BLaER1 treated with 17β-estradiol and CSF1 and Interleukin-3, amounts not matched to agents 10 nM and 100 nM (cell line): ENCODE measurements at regions not wholly inside any gene's neighbourhood (a gene's known extent, or its start where the extent isn't known, plus 50 kb on each side); places are given as distances from the start of the nearest gene placed in this dataset.

Experiments used
- H3K27ac ChIP-seq, 11 experiments: shearing (Covaris generic); formaldehyde crosslinking; 2 replicates each; pipeline ENCODE4 v1.8.1; 2022
- H3K27me3 ChIP-seq, 11 experiments: shearing (Covaris generic); formaldehyde crosslinking; 2 replicates each; pipeline ENCODE4 v1.8.1; 2022
- H3K36me3 ChIP-seq, 11 experiments: shearing (Covaris generic); formaldehyde crosslinking; 2 replicates each; pipeline ENCODE4 v1.8.1; 2022
- H3K4me1 ChIP-seq, 10 experiments: shearing (Covaris generic); formaldehyde crosslinking; 2 replicates each; pipeline ENCODE4 v1.8.1; 2022
- H3K4me2 ChIP-seq, 11 experiments: shearing (Covaris generic); formaldehyde crosslinking; 2 replicates each; pipeline ENCODE4 v1.8.1; 2022
- H3K4me3 ChIP-seq, 10 experiments: shearing (Covaris generic); formaldehyde crosslinking; 2 replicates each; pipeline ENCODE4 v1.8.1; 2022
- H3K9ac ChIP-seq, 11 experiments: shearing (Covaris generic); formaldehyde crosslinking; 2 replicates each; pipeline ENCODE4 v1.8.1; 2022
- H3K9me3 ChIP-seq, 11 experiments: shearing (Covaris generic); formaldehyde crosslinking; replicated peaks in 1 of 11; 2 replicates each; pipeline ENCODE4 v1.8.1; 2022
- H4K20me1 ChIP-seq, 11 experiments: shearing (Covaris generic); formaldehyde crosslinking; 2 replicates each; pipeline ENCODE4 v1.8.1; 2022
- Cebpa-rat ChIP-seq, 11 experiments: shearing (Covaris generic); IDR thresholded peaks; 2 replicates each; pipeline ENCODE4 v1.8.1; 2022

DNA sequence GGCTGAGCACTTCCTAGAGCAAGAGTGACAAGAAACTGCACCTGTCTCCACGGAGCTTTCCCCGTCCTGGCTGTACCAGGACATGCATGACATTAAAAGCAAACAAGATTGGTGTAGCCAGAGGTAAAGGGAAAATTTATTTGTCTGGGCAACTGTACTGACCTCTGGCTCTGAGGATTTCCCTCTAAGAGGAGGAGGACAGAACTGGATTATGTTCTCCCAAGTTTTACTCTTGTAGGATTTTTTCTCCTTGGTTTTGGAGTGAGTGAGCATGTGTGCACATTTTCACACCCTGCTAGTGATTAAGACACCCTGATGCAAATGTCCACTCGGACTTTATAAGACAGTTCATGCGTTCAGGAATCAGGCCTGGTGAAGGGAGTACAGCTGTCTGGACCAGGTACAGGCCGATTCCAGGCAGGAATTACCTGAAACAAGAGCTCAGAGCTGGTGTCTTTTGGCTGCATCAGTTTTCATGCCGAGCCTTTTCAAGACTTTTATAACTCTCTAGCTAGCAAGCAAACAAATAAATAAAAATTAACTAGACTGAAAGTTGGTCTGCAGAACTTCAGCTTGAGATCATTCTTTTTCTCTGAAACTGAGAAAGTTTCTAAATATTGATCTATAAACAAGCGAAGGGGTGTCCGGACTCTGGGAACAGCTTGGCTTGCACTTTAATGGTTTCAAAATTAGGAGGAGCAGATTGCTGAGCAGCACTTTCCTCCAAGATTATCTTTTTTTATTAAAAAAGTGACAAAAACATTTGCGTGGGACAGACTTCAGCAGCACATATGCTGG lies 51.3 kb upstream of the SPRY1 start:
- H3K36me3 ChIP-seq, result no peaks in the 10 kb centered on the region
- peaks cover 15 to 40% (median 27%) of the 10 kb centered on the region in 10 experiments; a peak in 19 of 20 replicates for H3K4me1 ChIP-seq
- no peak overlapping the region for H3K4me3 ChIP-seq
- no peak overlapping the region for H3K9ac ChIP-seq
- H3K4me2 ChIP-seq, result peak overlapping the region in 8 of 11 experiments; percentile 12 to 67 (median 48); a peak in 14 of 22 replicates
- H4K20me1 ChIP-seq, result no peaks in the 10 kb centered on the region
- TF ChIP-seq Cebpa-rat (IDR thresholded peaks at IDR 0.05), result no peak
- H3K9me3 ChIP-seq, result no peaks in the 10 kb centered on the region
- no peak overlapping the region for H3K27ac ChIP-seq
- H3K27me3 ChIP-seq, result no peaks in the 10 kb centered on the region

DNA sequence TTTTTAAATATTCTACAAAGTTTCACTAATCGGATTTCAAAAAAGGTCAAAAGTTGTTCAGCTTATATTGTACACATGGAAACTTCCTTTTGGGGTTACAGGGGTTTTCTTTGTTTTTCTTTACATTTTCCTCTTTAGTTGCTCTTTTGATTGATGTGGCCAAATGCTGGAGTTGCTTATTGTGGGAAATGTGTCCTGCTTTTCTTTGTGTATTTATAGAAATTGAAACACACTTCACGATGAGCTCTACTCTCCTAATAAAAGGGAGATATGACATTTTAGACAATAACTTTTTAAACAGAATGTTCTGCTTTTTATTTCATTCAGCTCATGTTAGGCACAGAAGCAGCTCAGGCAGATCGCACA lies 50.7 kb upstream of the SPRY1 start:
- Histone ChIP-seq H3K9ac (no peak overlapping the region), H3K4me1 (peaks cover 9 to 34% (median 27%) of the 10 kb centered on the region in 10 experiments; a peak in 19 of 20 replicates), H3K4me2 (peak overlapping the region in 9 of 11 experiments; percentile 12 to 67 (median 45); a peak in 16 of 22 replicates)

DNA sequence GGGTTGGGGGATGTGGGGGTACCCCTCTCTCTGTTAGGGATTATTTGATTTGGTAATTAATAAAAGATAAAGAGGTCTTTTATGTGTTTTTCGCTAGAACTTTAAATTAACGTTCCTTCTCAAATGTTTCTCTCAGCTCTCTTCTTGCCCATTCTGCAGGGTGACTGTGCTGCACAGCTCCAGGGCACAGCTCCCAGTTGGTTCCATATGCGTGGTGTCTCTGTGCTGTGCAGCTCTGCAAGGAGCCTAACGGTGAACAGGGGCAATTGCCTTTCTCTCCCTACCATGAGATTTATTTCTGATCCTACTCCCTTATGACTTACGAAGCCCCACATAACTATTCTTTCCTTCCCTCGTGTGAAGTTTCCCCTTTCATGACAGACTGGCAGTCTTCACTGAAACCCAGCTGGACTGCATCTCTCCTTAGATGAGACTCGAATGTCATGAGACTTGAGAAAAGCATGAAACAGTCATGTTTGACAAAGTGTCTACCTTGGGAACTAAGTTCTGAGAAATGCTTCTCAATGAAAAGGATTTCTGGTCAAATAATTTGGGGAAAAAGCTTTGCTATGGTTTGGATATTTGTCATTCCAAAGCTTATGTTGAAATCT lies 50.2 kb upstream of the SPRY1 start:
- Histone ChIP-seq H3K4me3 (no peak overlapping the region), H3K27ac (no peak overlapping the region), H3K36me3 (no peaks in the 10 kb centered on the region), H4K20me1 (no peaks in the 10 kb centered on the region), H3K4me1 (peaks cover 5 to 30% (median 26%) of the 10 kb centered on the region in 10 experiments; a peak in 18 of 20 replicates), H3K4me2 (peak overlapping the region; percentile 24 to 67 (median 45); a peak in 18 of 22 replicates), H3K27me3 (no peaks in the 10 kb centered on the region), H3K9me3 (peaks cover 0 to 10% (median under 1%) of the 10 kb centered on the region in 11 experiments; a peak in 6 of 22 replicates), H3K9ac (no peak overlapping the region)
- no peak for TF ChIP-seq Cebpa-rat (IDR thresholded peaks at IDR 0.05)

More for the DNA sequence above, 50.7 kb upstream of the SPRY1 start:
- Histone ChIP-seq H3K36me3 (no peaks in the 10 kb centered on the region), H3K27me3 (no peaks in the 10 kb centered on the region), H3K9me3 (peaks cover 0 to 5% (median 0%) of the 10 kb centered on the region in 11 experiments; a peak in 2 of 22 replicates), H3K4me3 (no peak overlapping the region), H3K27ac (no peak overlapping the region), H4K20me1 (no peaks in the 10 kb centered on the region)
- TF ChIP-seq Cebpa-rat (IDR thresholded peaks at IDR 0.05), result no peak
